ENCODE measurements at regions not wholly inside any gene's neighbourhood (a gene's known extent, or its start where the extent isn't known, plus 50 kb on each side); places are given as distances from the start of the nearest gene placed in this dataset.

DNA sequence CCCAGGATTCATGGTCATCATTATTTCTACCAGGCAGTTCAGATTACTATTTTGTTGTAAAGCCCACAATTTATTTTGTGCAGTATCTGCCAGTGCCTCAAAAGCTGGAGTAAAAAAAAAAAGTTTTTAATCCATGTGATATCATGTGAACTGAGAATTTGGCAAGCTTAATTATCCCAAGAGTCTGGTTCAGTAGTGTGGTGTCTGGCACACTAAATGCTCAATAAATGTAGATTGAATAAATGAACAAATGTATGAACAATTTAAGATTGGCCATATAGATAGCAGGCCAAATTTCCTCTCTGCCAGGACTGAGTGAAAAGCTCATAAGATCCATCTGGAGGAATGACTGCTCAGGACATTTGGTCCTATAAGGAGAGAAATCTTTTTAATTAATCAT lies 533.0 kb downstream of the TLE1 start:
- Histone ChIP-seq H3K4me2 (ENCODE audit: control insufficient read depth, extremely low read depth, insufficient read depth, low read depth, low read length) (no peak overlapping the region), H3K79me2 (ENCODE audit: control insufficient read depth, insufficient read depth, low read length) (no peaks in the 10 kb centered on the region), H3K4me3 (ENCODE audit: control insufficient read depth in 2 of 3, extremely low read depth in 1 of 3, insufficient read depth in 2 of 3, low read depth in 1 of 3, low read length in 3 of 3) (no peak overlapping the region), H3K36me3 (ENCODE audit: control insufficient read depth in 2 of 2, extremely low read depth in 1 of 2, insufficient read depth in 2 of 2, low read length in 2 of 2) (no peaks in the 10 kb centered on the region), H4K20me1 (ENCODE audit: control insufficient read depth, extremely low read depth, insufficient read depth, low read length) (no peaks in the 10 kb centered on the region), H3K4me1 (ENCODE audit: control insufficient read depth, extremely low read depth, insufficient read depth, low read length) (no peaks in the 10 kb centered on the region), H3K9me1 (ENCODE audit: control insufficient read depth, extremely low read depth, insufficient read depth, low read length) (no peaks in the 10 kb centered on the region), H3K9me3 (ENCODE audit: control insufficient read depth, low read depth, low read length) (no peaks in the 10 kb centered on the region), H3K27ac (ENCODE audit: control insufficient read depth, insufficient read depth, low read length) (no peak overlapping the region), H3K27me3 (ENCODE audit: control insufficient read depth, extremely low read depth, insufficient read depth, low read length) (no peaks in the 10 kb centered on the region), H2AFZ (ENCODE audit: control insufficient read depth, low read length) (no peak overlapping the region), H3K9ac (ENCODE audit: control insufficient read depth, extremely low read depth, insufficient read depth, low read length) (no peak overlapping the region)
- no peak for TF ChIP-seq EZH2 (IDR thresholded peaks at IDR 0.05; ENCODE audit: low read length)
- TF ChIP-seq CTCF (optimal IDR thresholded peaks at IDR 0.05 in 1 of 3, IDR thresholded peaks at IDR 0.05 in 1 of 3, conservative IDR thresholded peaks at IDR 0.05 in 1 of 3; ENCODE audit: extremely low read depth in 1 of 3, insufficient read depth in 2 of 3, low read length in 3 of 3), result no peak
- dilution Hi-C loops (cut with MboI; ENCODE audit: extremely low pct_ligation_motif_present, low sequenced_read_pairs), result no loop called here
- no peak for DNase-seq (ENCODE audit: low read depth, low spot score)
- FAIRE-seq, result no peak

GRCh38 chr9:81150016-81150625 lies 539.2 kb downstream of the TLE1 start:
- no peak for TF ChIP-seq EZH2 (IDR thresholded peaks at IDR 0.05; ENCODE audit: low read length)
- no peak for TF ChIP-seq CTCF (optimal IDR thresholded peaks at IDR 0.05 in 1 of 3, IDR thresholded peaks at IDR 0.05 in 1 of 3, conservative IDR thresholded peaks at IDR 0.05 in 1 of 3; ENCODE audit: extremely low read depth in 1 of 3, insufficient read depth in 2 of 3, low read length in 3 of 3)
- no peak overlapping the region for H3K4me2 ChIP-seq (ENCODE audit: control insufficient read depth, extremely low read depth, insufficient read depth, low read depth, low read length)
- H3K9me1 ChIP-seq (ENCODE audit: control insufficient read depth, extremely low read depth, insufficient read depth, low read length), result no peaks in the 10 kb centered on the region
- H3K9me3 ChIP-seq (ENCODE audit: control insufficient read depth, low read depth, low read length), result no peaks in the 10 kb centered on the region
- peaks cover 10% of the 10 kb centered on the region for H3K4me1 ChIP-seq (ENCODE audit: control insufficient read depth, extremely low read depth, insufficient read depth, low read length)
- no peak overlapping the region for H3K4me3 ChIP-seq (ENCODE audit: control insufficient read depth in 2 of 3, extremely low read depth in 1 of 3, insufficient read depth in 2 of 3, low read depth in 1 of 3, low read length in 3 of 3)
- FAIRE-seq, result no peak
- no peak overlapping the region for H2AFZ ChIP-seq (ENCODE audit: control insufficient read depth, low read length)
- DNase-seq (ENCODE audit: low read depth, low spot score), result no peak
- H4K20me1 ChIP-seq (ENCODE audit: control insufficient read depth, extremely low read depth, insufficient read depth, low read length), result no peaks in the 10 kb centered on the region
- no peak overlapping the region for H3K9ac ChIP-seq (ENCODE audit: control insufficient read depth, extremely low read depth, insufficient read depth, low read length)
- no peaks in the 10 kb centered on the region for H3K27me3 ChIP-seq (ENCODE audit: control insufficient read depth, extremely low read depth, insufficient read depth, low read length)
- no peaks in the 10 kb centered on the region for H3K79me2 ChIP-seq (ENCODE audit: control insufficient read depth, insufficient read depth, low read length)
- no peaks in the 10 kb centered on the region for H3K36me3 ChIP-seq (ENCODE audit: control insufficient read depth in 2 of 2, extremely low read depth in 1 of 2, insufficient read depth in 2 of 2, low read length in 2 of 2)
- dilution Hi-C loops (cut with MboI; ENCODE audit: extremely low pct_ligation_motif_present, low sequenced_read_pairs), result no loop called here
- no peak overlapping the region for H3K27ac ChIP-seq (ENCODE audit: control insufficient read depth, insufficient read depth, low read length)
